Gastrocnemius medialis (tissue), 4 donors: ENCODE measurements at regions not wholly inside any gene's neighbourhood (a gene's known extent, or its start where the extent isn't known, plus 50 kb on each side); places are given as distances from the start of the nearest gene placed in this dataset.

ENCODE experiments used
- CTCF ChIP-seq, 5 experiments: fragments of 450-650 bp in 3 of 5; fragments of 200-600 bp in 2 of 5; sonication (generic) in 2 of 5; IDR thresholded peaks in 4 of 5; conservative IDR thresholded peaks in 1 of 5; 1 replicate in 4 of 5; 2 replicates in 1 of 5; pipeline ENCODE4 v1.5.1; 2016 to 2019; ENCODE audit warnings: antibody characterized with exemption in 5 of 5, mild to moderate bottlenecking in 3 of 5, moderate library complexity in 3 of 5
- POLR2A ChIP-seq, 2 donors: fragments of 450-650 bp; IDR thresholded peaks; one replicate each; pipeline ENCODE4 v1.6.1; 2017; ENCODE audit warnings: antibody characterized with exemption in 2 of 2, mild to moderate bottlenecking in 2 of 2, moderate library complexity in 2 of 2

GRCh38 chr2:236747925-236748324 is 178.3 kb downstream of the ACKR3 start:
- no peak for TF ChIP-seq POLR2A (IDR thresholded peaks at IDR 0.05)
- TF ChIP-seq CTCF (IDR thresholded peaks at IDR 0.05 in 4 of 5, conservative IDR thresholded peaks at IDR 0.05 in 1 of 5) = no peak
